Stimulated activated naive CD8-positive, alpha-beta T cell treated with anti-CD3 and anti-CD28 coated beads, Interleukin-15, amount 100 ng/mL, for 72 hours (primary cell): ENCODE measurements at regions not wholly inside any gene's neighbourhood (a gene's known extent, or its start where the extent isn't known, plus 50 kb on each side); places are given as distances from the start of the nearest gene placed in this dataset.

ENCODE experiments used
- ATAC-seq: fragments of 150-1000 bp; cut with Tn5 transposase; 2 replicates; pipeline ENCODE4 v1.10.0; 2021; ENCODE audit warnings: mild to moderate bottlenecking, moderate library complexity
- DNase-seq, 2 donors: peaks; one replicate each; pipeline ENCODE4 v3.0.0; 2021 to 2022
- H3K27ac Mint-ChIP-seq, 2 donors: one replicate each; pipeline ENCODE4 v1.8.0; 2022; ENCODE audit warnings: mild to moderate bottlenecking in 2 of 2, mixed read lengths in 2 of 2, moderate library complexity in 2 of 2
- H3K27me3 Mint-ChIP-seq: one replicate; pipeline ENCODE4 v1.8.0; 2022; ENCODE audit warnings: mixed read lengths
- H3K4me1 Mint-ChIP-seq: one replicate; pipeline ENCODE4 v1.8.0; 2022; ENCODE audit warnings: mild to moderate bottlenecking, mixed read lengths
- H3K4me3 Mint-ChIP-seq, 2 donors: one replicate each; pipeline ENCODE4 v1.8.0; 2022; ENCODE audit warnings: mild to moderate bottlenecking in 2 of 2, mixed read lengths in 2 of 2, moderate library complexity in 1 of 2
- H3K9me3 Mint-ChIP-seq, 2 donors: one replicate each; pipeline ENCODE4 v1.8.0; 2022; ENCODE audit warnings: mixed read lengths in 2 of 2

GRCh38 chr10:31754803-31755624 is 173.6 kb downstream of the ARHGAP12 start:
- H3K27me3 Mint-ChIP-seq, result no peaks in the 10 kb centered on the region
- no peak overlapping the region for H3K27ac Mint-ChIP-seq
- ATAC-seq, result no peak
- H3K4me3 Mint-ChIP-seq, result no peak overlapping the region
- no peak for DNase-seq
- H3K9me3 Mint-ChIP-seq, result no peaks in the 10 kb centered on the region
- peaks cover 32% of the 10 kb centered on the region for H3K4me1 Mint-ChIP-seq

- H3K27ac Mint-ChIP-seq, result no peak overlapping the region
- H3K4me1 Mint-ChIP-seq, result peaks cover 26% of the 10 kb centered on the region
- no peaks in the 10 kb centered on the region for H3K9me3 Mint-ChIP-seq
Observed at GRCh38 chr10:31753681-31754080, 174.9 kb downstream of the ARHGAP12 start.

GRCh38 chr10:31752170-31752569 is 176.5 kb downstream of the ARHGAP12 start:
- DNase-seq (no peak), ATAC-seq (no peak)
- no peak overlapping the region for H3K4me3 Mint-ChIP-seq
- no peaks in the 10 kb centered on the region for H3K27me3 Mint-ChIP-seq
- H3K4me1 Mint-ChIP-seq, result peaks cover 25% of the 10 kb centered on the region
- H3K9me3 Mint-ChIP-seq, result no peaks in the 10 kb centered on the region
- H3K27ac Mint-ChIP-seq, result no peak overlapping the region

More at GRCh38 chr10:31753681-31754080, 174.9 kb downstream of the ARHGAP12 start:
- ATAC-seq (no peak), DNase-seq (no peak)
- no peaks in the 10 kb centered on the region for H3K27me3 Mint-ChIP-seq
- no peak overlapping the region for H3K4me3 Mint-ChIP-seq

GRCh38 chr10:31751738-31752080 is 176.9 kb downstream of the ARHGAP12 start:
- DNase-seq, result no peak
- no peak overlapping the region for H3K27ac Mint-ChIP-seq

GRCh38 chr10:31751051-31751737 is 177.4 kb downstream of the ARHGAP12 start:
- ATAC-seq, result no peak
- Mint-ChIP-seq H3K9me3 (no peaks in the 10 kb centered on the region), H3K4me1 (peaks cover 20% of the 10 kb centered on the region), H3K27me3 (no peaks in the 10 kb centered on the region), H3K4me3 (no peak overlapping the region), H3K27ac (no peak overlapping the region)
- no peak for DNase-seq

More at GRCh38 chr10:31751738-31752080, 176.9 kb downstream of the ARHGAP12 start:
- Mint-ChIP-seq H3K4me1 (peaks cover 20% of the 10 kb centered on the region), H3K4me3 (no peak overlapping the region), H3K9me3 (no peaks in the 10 kb centered on the region), H3K27me3 (no peaks in the 10 kb centered on the region)
- no peak for ATAC-seq

- ATAC-seq, result no peak
- no peak for DNase-seq
- Mint-ChIP-seq H3K27me3 (no peaks in the 10 kb centered on the region), H3K4me3 (no peak overlapping the region), H3K9me3 (no peaks in the 10 kb centered on the region), H3K27ac (no peak overlapping the region), H3K4me1 (peaks cover 30% of the 10 kb centered on the region)
Observed at GRCh38 chr10:31749981-31750840, 178.4 kb downstream of the ARHGAP12 start.

- no peak for DNase-seq
- ATAC-seq, result no peak
- Mint-ChIP-seq H3K27me3 (no peaks in the 10 kb centered on the region), H3K4me1 (peaks cover 35% of the 10 kb centered on the region), H3K4me3 (no peak overlapping the region), H3K27ac (no peak overlapping the region), H3K9me3 (no peaks in the 10 kb centered on the region)
Observed at GRCh38 chr10:31749301-31749700, 179.3 kb downstream of the ARHGAP12 start.

GRCh38 chr10:31745612-31746376 is 182.8 kb downstream of the ARHGAP12 start:
- DNase-seq (peak; percentile 25 to 56), ATAC-seq (peak; percentile 99)
- peak overlapping the region in 1 of 2 donors; percentile 48 for H3K27ac Mint-ChIP-seq
- H3K9me3 Mint-ChIP-seq, result peaks cover 9 to 11% of the 10 kb centered on the region in 2 donors
- H3K4me3 Mint-ChIP-seq, result peak overlapping the region; percentile 16 to 39
- no peaks in the 10 kb centered on the region for H3K27me3 Mint-ChIP-seq
- peaks cover 22% of the 10 kb centered on the region for H3K4me1 Mint-ChIP-seq

- peaks cover 16% of the 10 kb centered on the region for H3K4me1 Mint-ChIP-seq
- H3K27ac Mint-ChIP-seq, result no peak overlapping the region
- peaks cover 9 to 11% of the 10 kb centered on the region in 2 donors for H3K9me3 Mint-ChIP-seq
- no peak overlapping the region for H3K4me3 Mint-ChIP-seq
- ATAC-seq, result no peak
- no peaks in the 10 kb centered on the region for H3K27me3 Mint-ChIP-seq
- DNase-seq, result no peak
Observed at GRCh38 chr10:31744025-31744424, 184.6 kb downstream of the ARHGAP12 start.

GRCh38 chr10:31742255-31742654 is 186.4 kb downstream of the ARHGAP12 start:
- H3K4me1 Mint-ChIP-seq, result peaks cover 16% of the 10 kb centered on the region
- H3K27ac Mint-ChIP-seq, result no peak overlapping the region
- ATAC-seq (no peak), DNase-seq (no peak)
- H3K9me3 Mint-ChIP-seq, result peaks cover 15 to 19% of the 10 kb centered on the region in 2 donors
- no peak overlapping the region for H3K4me3 Mint-ChIP-seq
- no peaks in the 10 kb centered on the region for H3K27me3 Mint-ChIP-seq

- Mint-ChIP-seq H3K9me3 (peaks cover 21 to 26% of the 10 kb centered on the region in 2 donors), H3K4me3 (no peak overlapping the region), H3K27ac (no peak overlapping the region), H3K4me1 (peaks cover 16% of the 10 kb centered on the region), H3K27me3 (no peaks in the 10 kb centered on the region)
- DNase-seq (no peak), ATAC-seq (no peak)
Observed at GRCh38 chr10:31741473-31741872, 187.2 kb downstream of the ARHGAP12 start.

GRCh38 chr10:31739711-31740110 is 188.9 kb downstream of the ARHGAP12 start:
- DNase-seq (no peak), ATAC-seq (no peak)
- Mint-ChIP-seq H3K4me1 (no peaks in the 10 kb centered on the region), H3K9me3 (peaks cover 21 to 26% of the 10 kb centered on the region in 2 donors), H3K4me3 (no peak overlapping the region), H3K27me3 (no peaks in the 10 kb centered on the region), H3K27ac (no peak overlapping the region)

- H3K9me3 Mint-ChIP-seq, result peaks cover 21 to 26% of the 10 kb centered on the region in 2 donors
- ATAC-seq (no peak), DNase-seq (no peak)
- H3K4me3 Mint-ChIP-seq, result no peak overlapping the region
- no peaks in the 10 kb centered on the region for H3K27me3 Mint-ChIP-seq
- no peaks in the 10 kb centered on the region for H3K4me1 Mint-ChIP-seq
- H3K27ac Mint-ChIP-seq, result no peak overlapping the region
Observed at GRCh38 chr10:31739146-31739545, 189.5 kb downstream of the ARHGAP12 start.

GRCh38 chr10:31731711-31732110 is 196.9 kb downstream of the ARHGAP12 start:
- H3K27me3 Mint-ChIP-seq, result peaks cover 8% of the 10 kb centered on the region
- no peak overlapping the region for H3K27ac Mint-ChIP-seq
- no peak overlapping the region for H3K4me3 Mint-ChIP-seq
- H3K9me3 Mint-ChIP-seq, result peaks cover under 1 to 1% of the 10 kb centered on the region in 2 donors
- no peaks in the 10 kb centered on the region for H3K4me1 Mint-ChIP-seq
- ATAC-seq (no peak), DNase-seq (no peak)

GRCh38 chr10:31730776-31731175 is 197.9 kb downstream of the ARHGAP12 start:
- ATAC-seq (no peak), DNase-seq (no peak)
- Mint-ChIP-seq H3K27me3 (peaks cover 8% of the 10 kb centered on the region), H3K9me3 (no peaks in the 10 kb centered on the region), H3K4me1 (no peaks in the 10 kb centered on the region), H3K4me3 (no peak overlapping the region), H3K27ac (no peak overlapping the region)
